ENCODE measurements at regions not wholly inside any gene's neighbourhood (a gene's known extent, or its start where the extent isn't known, plus 50 kb on each side); places are given as distances from the start of the nearest gene placed in this dataset.

DNA sequence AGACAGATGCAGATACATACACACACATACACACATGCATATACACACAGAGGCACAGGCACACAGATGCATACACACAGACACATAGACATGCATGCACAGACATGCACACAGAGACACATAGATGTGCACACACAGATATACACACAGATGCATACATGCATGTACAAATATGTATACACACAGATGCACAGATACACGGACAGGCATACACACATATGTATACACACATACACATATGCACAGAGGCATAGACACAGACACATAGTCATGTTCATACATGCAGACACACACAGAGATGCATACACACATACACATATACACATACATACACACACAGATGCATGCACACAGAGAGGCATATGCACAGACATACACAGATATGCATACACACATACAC lies 437.3 kb upstream of the SMIM21 start:
- Histone ChIP-seq H3K9me3 (ENCODE audit: control insufficient read depth, low read length) (no peaks in the 10 kb centered on the region), H3K4me3 (ENCODE audit: low read depth, low read length) (no peak overlapping the region), H3K4me1 (no peaks in the 10 kb centered on the region), H3K9ac (no peak overlapping the region), H3K27me3 (ENCODE audit: control insufficient read depth, insufficient read depth, low read length) (no peaks in the 10 kb centered on the region), H3K27ac (no peak overlapping the region), H3K79me2 (no peaks in the 10 kb centered on the region), H3K36me3 (ENCODE audit: control insufficient read depth, insufficient read depth, low read length) (no peaks in the 10 kb centered on the region), H3K4me2 (ENCODE audit: low read length) (no peak overlapping the region), H2AFZ (no peak overlapping the region)
- TF ChIP-seq CTCF (IDR thresholded peaks at IDR 0.05), result no peak

GRCh38 chr18:75863696-75864095 lies 436.2 kb upstream of the SMIM21 start:
- no peaks in the 10 kb centered on the region for H3K36me3 ChIP-seq (ENCODE audit: control insufficient read depth, insufficient read depth, low read length)
- no peak overlapping the region for H3K27ac ChIP-seq
- no peaks in the 10 kb centered on the region for H3K79me2 ChIP-seq
- no peak for TF ChIP-seq CTCF (IDR thresholded peaks at IDR 0.05)
- no peaks in the 10 kb centered on the region for H3K4me1 ChIP-seq
- no peaks in the 10 kb centered on the region for H3K27me3 ChIP-seq (ENCODE audit: control insufficient read depth, insufficient read depth, low read length)
- H3K4me2 ChIP-seq (ENCODE audit: low read length), result no peak overlapping the region
- H3K9ac ChIP-seq, result no peak overlapping the region
- H3K9me3 ChIP-seq (ENCODE audit: control insufficient read depth, low read length), result no peaks in the 10 kb centered on the region
- H3K4me3 ChIP-seq (ENCODE audit: low read depth, low read length), result no peak overlapping the region
- no peak overlapping the region for H2AFZ ChIP-seq

DNA sequence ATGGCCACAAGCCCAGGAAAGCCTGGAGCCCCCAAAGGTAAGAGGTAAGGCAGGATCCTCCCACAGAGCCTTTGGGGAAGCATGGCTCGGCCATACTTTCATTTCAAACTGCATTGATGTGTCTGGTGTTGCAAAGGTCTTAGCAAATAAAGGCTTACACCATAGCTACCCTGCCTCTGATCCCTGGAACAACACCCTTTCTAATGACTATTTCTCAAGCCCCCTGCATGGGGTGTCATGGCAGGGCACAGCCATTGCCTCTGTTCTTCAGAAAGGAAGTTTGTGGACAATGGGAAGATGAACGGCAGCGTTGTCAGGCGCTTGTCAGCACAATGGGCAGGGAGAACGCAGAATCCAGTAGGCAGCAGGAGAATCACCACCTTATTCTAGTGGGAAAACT lies 435.0 kb upstream of the SMIM21 start:
- TF ChIP-seq CTCF (IDR thresholded peaks at IDR 0.05), result no peak
- Histone ChIP-seq H3K4me3 (ENCODE audit: low read depth, low read length) (no peak overlapping the region), H3K4me2 (ENCODE audit: low read length) (no peak overlapping the region), H3K9ac (no peak overlapping the region), H2AFZ (no peak overlapping the region), H3K9me3 (ENCODE audit: control insufficient read depth, low read length) (no peaks in the 10 kb centered on the region), H3K4me1 (no peaks in the 10 kb centered on the region), H3K36me3 (ENCODE audit: control insufficient read depth, insufficient read depth, low read length) (no peaks in the 10 kb centered on the region), H3K27me3 (ENCODE audit: control insufficient read depth, insufficient read depth, low read length) (no peaks in the 10 kb centered on the region), H3K79me2 (no peaks in the 10 kb centered on the region), H3K27ac (no peak overlapping the region)

DNA sequence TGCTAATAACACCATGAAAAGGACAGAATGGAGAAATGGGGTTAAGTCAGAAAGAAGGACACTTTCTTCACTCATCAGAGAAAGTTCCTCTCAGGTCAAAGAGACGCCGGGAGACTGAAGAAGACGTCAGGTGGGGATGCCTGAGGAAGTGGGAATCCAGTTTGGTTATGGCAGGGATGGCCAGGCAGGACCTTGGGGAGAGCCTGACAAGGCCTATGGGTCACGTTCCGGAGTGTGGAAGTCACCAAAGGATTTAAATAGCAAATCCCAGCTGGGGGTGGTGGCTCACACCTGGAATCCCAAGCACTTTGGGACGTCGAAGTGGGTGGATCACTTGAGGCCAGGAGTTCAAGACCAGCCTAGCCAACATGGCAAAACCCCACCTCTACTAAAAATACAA lies 432.7 kb upstream of the SMIM21 start:
- TF ChIP-seq CTCF (IDR thresholded peaks at IDR 0.05), result no peak
- no peaks in the 10 kb centered on the region for H3K36me3 ChIP-seq (ENCODE audit: control insufficient read depth, insufficient read depth, low read length)

DNA sequence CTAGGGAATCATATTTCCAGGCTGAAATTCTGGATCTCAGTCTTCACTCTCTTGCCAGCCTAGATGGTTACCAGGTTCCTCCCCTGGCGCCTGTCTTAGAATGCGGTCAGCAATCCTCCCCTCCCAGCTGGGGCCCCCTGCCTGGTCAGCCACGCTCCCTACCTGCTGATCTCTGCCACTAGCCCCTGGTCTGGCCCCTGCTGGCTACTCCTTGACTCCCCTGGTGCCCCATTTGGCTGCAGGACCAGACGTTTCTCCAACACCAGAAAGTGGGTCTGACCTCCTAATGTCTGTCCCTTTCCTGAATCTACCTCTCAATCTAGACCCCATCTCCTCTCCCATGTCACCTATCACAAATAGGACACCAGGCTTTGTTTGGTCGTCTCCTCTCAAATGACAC lies 432.0 kb upstream of the SMIM21 start:
- no peak overlapping the region for H3K4me2 ChIP-seq (ENCODE audit: low read length)
- H3K9me3 ChIP-seq (ENCODE audit: control insufficient read depth, low read length), result no peaks in the 10 kb centered on the region
- no peaks in the 10 kb centered on the region for H3K27me3 ChIP-seq (ENCODE audit: control insufficient read depth, insufficient read depth, low read length)

More for the DNA sequence above, 432.7 kb upstream of the SMIM21 start:
- Histone ChIP-seq H3K79me2 (no peaks in the 10 kb centered on the region), H3K27ac (no peak overlapping the region), H3K27me3 (ENCODE audit: control insufficient read depth, insufficient read depth, low read length) (no peaks in the 10 kb centered on the region), H3K4me1 (no peaks in the 10 kb centered on the region), H3K4me2 (ENCODE audit: low read length) (no peak overlapping the region), H3K9ac (no peak overlapping the region), H3K4me3 (ENCODE audit: low read depth, low read length) (no peak overlapping the region), H2AFZ (no peak overlapping the region), H3K9me3 (ENCODE audit: control insufficient read depth, low read length) (no peaks in the 10 kb centered on the region)

More for the DNA sequence above, 432.0 kb upstream of the SMIM21 start:
- Histone ChIP-seq H2AFZ (no peak overlapping the region), H3K27ac (no peak overlapping the region), H3K36me3 (ENCODE audit: control insufficient read depth, insufficient read depth, low read length) (no peaks in the 10 kb centered on the region), H3K9ac (no peak overlapping the region), H3K4me3 (ENCODE audit: low read depth, low read length) (no peak overlapping the region), H3K79me2 (no peaks in the 10 kb centered on the region), H3K4me1 (no peaks in the 10 kb centered on the region)
- TF ChIP-seq CTCF (IDR thresholded peaks at IDR 0.05), result no peak
